ENCODE measurements at regions not wholly inside any gene's neighbourhood (a gene's known extent, or its start where the extent isn't known, plus 50 kb on each side); places are given as distances from the start of the nearest gene placed in this dataset.
"Not testable (repeated sequence)": the region's sequence is repeated elsewhere in the genome, so short reads cannot be mapped to it uniquely, and the experiment has no call there.

DNA sequence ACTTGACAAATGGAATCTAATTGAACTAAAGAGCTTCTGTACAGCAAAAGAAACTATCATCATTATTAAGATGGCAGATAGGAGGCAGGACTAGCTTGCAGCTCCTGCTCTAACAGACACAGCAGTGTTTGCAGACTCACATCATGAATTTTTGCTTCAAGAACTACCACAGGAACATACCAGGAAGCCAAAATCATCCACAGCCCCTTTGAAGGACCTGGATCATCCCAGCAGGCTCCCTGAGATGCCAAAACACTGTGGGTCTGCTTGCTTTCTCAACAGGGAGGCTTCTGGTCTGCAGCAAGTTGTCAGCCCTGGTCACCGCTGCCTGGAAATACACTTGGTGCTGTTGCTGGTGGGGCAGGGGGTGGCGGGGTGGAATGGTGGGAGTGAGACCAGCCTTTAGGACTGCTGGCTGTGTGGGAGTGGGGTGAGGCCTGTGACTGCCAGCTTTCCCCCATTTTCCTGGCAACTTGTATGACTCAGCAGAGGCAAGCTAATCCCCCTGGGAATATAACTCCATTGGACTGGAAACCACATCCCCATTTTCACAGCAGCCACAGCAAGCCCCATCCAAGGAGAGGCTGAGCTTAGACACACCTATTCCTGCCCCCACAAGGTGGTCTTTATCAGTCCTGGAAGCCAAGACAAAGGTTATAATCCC is 533.8 kb upstream of the CYLC2 start:
- no peak for DNase-seq (ENCODE audit: low spot score)
- in situ Hi-C loops (cut with MboI; ENCODE audit: low pct_unique_long_range_greater_than_20kb, low sequenced_read_pairs, unreplicated experiment): no loop called here
- TF ChIP-seq CTCF (IDR thresholded peaks at IDR 0.05; ENCODE audit: extremely low read depth, insufficient read depth, missing control alignments): no peak

- in situ Hi-C loops (cut with MboI; ENCODE audit: low pct_unique_long_range_greater_than_20kb, low sequenced_read_pairs, unreplicated experiment): no loop called here
- DNase-seq (ENCODE audit: low spot score): no peak
- no peak for TF ChIP-seq CTCF (IDR thresholded peaks at IDR 0.05; ENCODE audit: extremely low read depth, insufficient read depth, missing control alignments)
These were observed 535.3 kb upstream of the CYLC2 start for GRCh38 chr9:102459828-102460227.

GRCh38 chr9:102456562-102456961 is 538.6 kb upstream of the CYLC2 start:
- DNase-seq (ENCODE audit: low spot score): no peak
- in situ Hi-C loops (cut with MboI; ENCODE audit: low pct_unique_long_range_greater_than_20kb, low sequenced_read_pairs, unreplicated experiment): no loop called here
- no peak for TF ChIP-seq CTCF (IDR thresholded peaks at IDR 0.05; ENCODE audit: extremely low read depth, insufficient read depth, missing control alignments)

GRCh38 chr9:102445906-102446305 is 549.2 kb upstream of the CYLC2 start:
- no peak for TF ChIP-seq CTCF (IDR thresholded peaks at IDR 0.05; ENCODE audit: extremely low read depth, insufficient read depth, missing control alignments)

DNA sequence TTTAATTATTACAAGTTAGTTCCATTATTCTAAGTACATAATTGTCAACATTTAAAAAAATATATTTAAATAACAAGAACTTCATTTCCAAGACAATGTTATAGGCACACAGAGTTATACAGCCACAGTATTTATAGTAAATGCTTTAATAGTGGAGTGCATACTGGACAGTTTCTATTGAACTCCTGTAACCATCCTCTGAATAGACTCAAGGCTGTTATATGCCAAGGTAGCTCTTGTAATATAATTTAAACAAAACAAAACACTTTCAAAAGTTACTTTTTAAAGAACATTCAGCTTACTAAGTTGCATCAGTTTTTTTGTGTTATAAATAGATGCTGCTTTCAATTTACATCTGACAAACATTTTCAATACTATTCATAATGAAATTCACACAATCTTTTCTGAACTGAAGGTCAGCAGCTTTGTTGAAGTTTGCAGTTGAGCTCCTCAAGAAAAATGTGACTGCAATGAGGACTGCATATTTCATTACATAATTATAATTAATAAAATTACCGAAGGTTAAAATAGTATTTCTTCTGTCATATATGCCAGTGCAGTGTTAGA is 549.9 kb upstream of the CYLC2 start:
- no peak for TF ChIP-seq CTCF (IDR thresholded peaks at IDR 0.05; ENCODE audit: extremely low read depth, insufficient read depth, missing control alignments)
- in situ Hi-C loops (cut with MboI; ENCODE audit: low pct_unique_long_range_greater_than_20kb, low sequenced_read_pairs, unreplicated experiment): no loop called here
- no peak for DNase-seq (ENCODE audit: low spot score)

More at GRCh38 chr9:102445906-102446305, 549.2 kb upstream of the CYLC2 start:
- in situ Hi-C loops (cut with MboI; ENCODE audit: low pct_unique_long_range_greater_than_20kb, low sequenced_read_pairs, unreplicated experiment): no loop called here
- DNase-seq (ENCODE audit: low spot score): no peak

DNA sequence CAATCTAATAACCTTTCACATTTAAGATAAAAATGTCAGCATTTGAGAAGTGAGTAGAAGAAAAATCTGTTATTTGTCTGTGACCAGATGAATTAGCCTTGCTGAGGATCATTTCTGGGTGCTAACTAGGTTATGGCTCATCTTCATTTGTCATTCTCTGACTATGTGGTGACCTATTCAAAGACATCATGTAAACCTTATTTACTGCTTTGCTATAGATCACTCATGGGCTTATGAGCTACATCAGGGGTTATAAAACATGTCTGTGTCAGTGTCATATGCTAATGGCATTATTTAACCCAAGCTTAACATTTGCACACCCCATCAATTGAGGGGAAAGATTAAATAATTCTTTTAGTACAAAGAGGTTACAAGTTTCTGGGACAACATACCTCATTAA is 555.5 kb upstream of the CYLC2 start:
- no peak for DNase-seq (ENCODE audit: low spot score)
- no peak for TF ChIP-seq CTCF (IDR thresholded peaks at IDR 0.05; ENCODE audit: extremely low read depth, insufficient read depth, missing control alignments)
- in situ Hi-C loops (cut with MboI; ENCODE audit: low pct_unique_long_range_greater_than_20kb, low sequenced_read_pairs, unreplicated experiment): no loop called here

GRCh38 chr9:102436599-102436998 is 558.5 kb upstream of the CYLC2 start:
- in situ Hi-C loops (cut with MboI; ENCODE audit: low pct_unique_long_range_greater_than_20kb, low sequenced_read_pairs, unreplicated experiment); DNase-seq (ENCODE audit: low spot score): not testable (repeated sequence)

Measured in GM13977 (cell line).